CD4-positive, alpha-beta T cell (primary cell): ENCODE measurements at regions not wholly inside any gene's neighbourhood (a gene's known extent, or its start where the extent isn't known, plus 50 kb on each side); places are given as distances from the start of the nearest gene placed in this dataset.

Source experiments
- ATAC-seq: fragments of 200-7000 bp; cut with Tn5 transposase; one replicate; pipeline ENCODE4 v1.10.0; 2022; ENCODE audit warnings: mild to moderate bottlenecking; ENCODE audit not compliant: poor library complexity
- CTCF ChIA-PET: fragments of 350-600 bp; sonication (Branson Sonifier 250); formaldehyde crosslinking; loops from one replicate; lab custom pipeline; 2021; ENCODE audit warnings: antibody characterized with exemption, inconsistent platforms; lab: Charles Lee
- POLR2A ChIA-PET: fragments of 350-600 bp; sonication (Branson Sonifier 250); formaldehyde crosslinking; loops from one replicate; lab custom pipeline; 2021; ENCODE audit warnings: antibody characterized with exemption, inconsistent platforms; lab: Charles Lee
- DNase-seq, 14 experiments: peaks; one replicate each; pipeline ENCODE4 v3.0.0-alpha.2; 2013 to 2020; ENCODE audit warnings: mixed read lengths in 2 of 14
- H3K27ac ChIP-seq, 2 donors: one replicate each; pipeline versions ENCODE4 v1.5.1 to v1.7.0; 2013; ENCODE audit warnings: low read length in 2 of 2, low read depth in 1 of 2, mild to moderate bottlenecking in 1 of 2
- H3K27me3 ChIP-seq, 2 experiments: 1 replicate in 1 of 2; 2 replicates in 1 of 2; pipeline versions ENCODE4 v1.6.1 to v1.7.0; 2013; ENCODE audit warnings: low read length in 2 of 2, control low read depth in 1 of 2, mild to moderate bottlenecking in 1 of 2, moderate library complexity in 1 of 2; ENCODE audit not compliant: insufficient read depth in 2 of 2, control insufficient read depth in 1 of 2
- H3K36me3 ChIP-seq: one replicate; pipeline ENCODE4 v1.6.1; 2013; ENCODE audit warnings: low read length, control low read depth; ENCODE audit not compliant: insufficient read depth
- H3K4me1 ChIP-seq: one replicate; pipeline ENCODE4 v1.6.1; 2013; ENCODE audit warnings: low read length, control low read depth; ENCODE audit not compliant: insufficient read depth
- H3K4me3 ChIP-seq: one replicate; pipeline ENCODE4 v1.5.1; 2013; ENCODE audit warnings: mild to moderate bottlenecking, low read length, moderate library complexity
- H3K9me3 ChIP-seq, 2 experiments: 1 replicate in 1 of 2; 2 replicates in 1 of 2; pipeline versions ENCODE4 v1.6.1 to v1.7.0; 2013; ENCODE audit warnings: low read length in 2 of 2, mild to moderate bottlenecking in 2 of 2, control low read depth in 1 of 2, moderate library complexity in 1 of 2; ENCODE audit not compliant: control insufficient read depth in 1 of 2, insufficient read depth in 1 of 2
- H3K27ac Mint-ChIP-seq: one replicate; pipeline ENCODE4 v1.8.0; 2020; ENCODE audit warnings: mixed read lengths
- H3K27me3 Mint-ChIP-seq: one replicate; pipeline ENCODE4 v1.8.0; 2021; ENCODE audit warnings: mixed read lengths
- H3K36me3 Mint-ChIP-seq: one replicate; pipeline ENCODE4 v1.8.0; 2021; ENCODE audit warnings: low read depth, mixed read lengths
- H3K4me1 Mint-ChIP-seq: one replicate; pipeline ENCODE4 v1.8.0; 2021; ENCODE audit warnings: low read depth, mixed read lengths
- H3K4me3 Mint-ChIP-seq: one replicate; pipeline ENCODE4 v1.8.0; 2020; ENCODE audit warnings: mild to moderate bottlenecking, mixed read lengths
- H3K9me3 Mint-ChIP-seq: one replicate; pipeline ENCODE4 v1.8.0; 2020; ENCODE audit warnings: mixed read lengths
- intact Hi-C, 2 experiments: fragments of 100-400 bp; cut with DNase I in 1 of 2; cut with micrococcal nuclease in 1 of 2; formaldehyde crosslinking; loops; one replicate each; pipeline versions ENCODE4 v1.15.1 to v1.9.0; 2023 to 2025; cut with DNase I, micrococcal nuclease
- TF ChIP-seq, protein P1 (sequence below): fragments of 200-600 bp; IDR thresholded peaks from one replicate; pipeline ENCODE4 v1.8.0; 2022; ENCODE audit warnings: antibody characterized with exemption, mild to moderate bottlenecking

GRCh38 chr7:441684-442421 lies 77.8 kb downstream of the PDGFA start:
- ATAC-seq (no peak), DNase-seq (no peak)
- Mint-ChIP-seq H3K27me3 (no peaks in the 10 kb centered on the region), H3K4me1 (no peaks in the 10 kb centered on the region), H3K4me3 (no peak overlapping the region), H3K9me3 (no peaks in the 10 kb centered on the region), H3K27ac (no peak overlapping the region), H3K36me3 (no peaks in the 10 kb centered on the region)
- POLR2A ChIA-PET = no interaction called here
- intact Hi-C loops = no loop called here
- CTCF ChIA-PET = no interaction called here
- H3K4me3 ChIP-seq = no peak overlapping the region
- no peaks in the 10 kb centered on the region for H3K36me3 ChIP-seq
- no peaks in the 10 kb centered on the region for H3K27me3 ChIP-seq
- H3K9me3 ChIP-seq = peaks cover 0 to 31% of the 10 kb centered on the region in 2 experiments
- H3K4me1 ChIP-seq = no peaks in the 10 kb centered on the region
- TF ChIP-seq, protein P1, sequence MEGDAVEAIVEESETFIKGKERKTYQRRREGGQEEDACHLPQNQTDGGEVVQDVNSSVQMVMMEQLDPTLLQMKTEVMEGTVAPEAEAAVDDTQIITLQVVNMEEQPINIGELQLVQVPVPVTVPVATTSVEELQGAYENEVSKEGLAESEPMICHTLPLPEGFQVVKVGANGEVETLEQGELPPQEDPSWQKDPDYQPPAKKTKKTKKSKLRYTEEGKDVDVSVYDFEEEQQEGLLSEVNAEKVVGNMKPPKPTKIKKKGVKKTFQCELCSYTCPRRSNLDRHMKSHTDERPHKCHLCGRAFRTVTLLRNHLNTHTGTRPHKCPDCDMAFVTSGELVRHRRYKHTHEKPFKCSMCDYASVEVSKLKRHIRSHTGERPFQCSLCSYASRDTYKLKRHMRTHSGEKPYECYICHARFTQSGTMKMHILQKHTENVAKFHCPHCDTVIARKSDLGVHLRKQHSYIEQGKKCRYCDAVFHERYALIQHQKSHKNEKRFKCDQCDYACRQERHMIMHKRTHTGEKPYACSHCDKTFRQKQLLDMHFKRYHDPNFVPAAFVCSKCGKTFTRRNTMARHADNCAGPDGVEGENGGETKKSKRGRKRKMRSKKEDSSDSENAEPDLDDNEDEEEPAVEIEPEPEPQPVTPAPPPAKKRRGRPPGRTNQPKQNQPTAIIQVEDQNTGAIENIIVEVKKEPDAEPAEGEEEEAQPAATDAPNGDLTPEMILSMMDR = no peak
- no peak overlapping the region for H3K27ac ChIP-seq

DNA sequence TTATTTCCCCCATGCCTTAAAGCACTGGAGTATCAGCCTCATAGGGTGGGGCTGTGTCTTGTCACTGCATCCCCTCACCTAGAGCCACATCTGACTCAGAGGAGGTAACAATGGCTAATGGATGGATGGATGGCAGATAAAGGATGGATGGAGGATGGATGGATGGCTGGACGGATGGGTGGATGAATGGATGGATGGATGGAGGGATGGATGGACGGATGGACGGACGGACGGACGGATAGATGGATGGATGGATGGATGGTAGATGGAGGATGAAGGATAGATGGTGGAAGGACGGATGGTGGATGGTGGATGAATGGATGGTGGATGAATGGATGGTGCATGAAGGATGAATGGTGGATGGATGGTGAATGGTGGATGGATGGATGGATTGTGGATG lies 77.2 kb downstream of the PDGFA start:
- Mint-ChIP-seq H3K27ac (no peak overlapping the region), H3K4me3 (no peak overlapping the region), H3K27me3 (no peaks in the 10 kb centered on the region), H3K9me3 (no peaks in the 10 kb centered on the region), H3K36me3 (no peaks in the 10 kb centered on the region), H3K4me1 (no peaks in the 10 kb centered on the region)
- TF ChIP-seq, protein P1 = no peak
- Histone ChIP-seq H3K27ac (no peak overlapping the region), H3K4me1 (no peaks in the 10 kb centered on the region), H3K27me3 (no peaks in the 10 kb centered on the region), H3K4me3 (no peak overlapping the region), H3K36me3 (no peaks in the 10 kb centered on the region), H3K9me3 (peaks cover 0 to 31% of the 10 kb centered on the region in 2 experiments)
- DNase-seq = no peak
- intact Hi-C loops = no loop called here
- POLR2A ChIA-PET = no interaction called here
- ATAC-seq = no peak
- CTCF ChIA-PET = no interaction called here

DNA sequence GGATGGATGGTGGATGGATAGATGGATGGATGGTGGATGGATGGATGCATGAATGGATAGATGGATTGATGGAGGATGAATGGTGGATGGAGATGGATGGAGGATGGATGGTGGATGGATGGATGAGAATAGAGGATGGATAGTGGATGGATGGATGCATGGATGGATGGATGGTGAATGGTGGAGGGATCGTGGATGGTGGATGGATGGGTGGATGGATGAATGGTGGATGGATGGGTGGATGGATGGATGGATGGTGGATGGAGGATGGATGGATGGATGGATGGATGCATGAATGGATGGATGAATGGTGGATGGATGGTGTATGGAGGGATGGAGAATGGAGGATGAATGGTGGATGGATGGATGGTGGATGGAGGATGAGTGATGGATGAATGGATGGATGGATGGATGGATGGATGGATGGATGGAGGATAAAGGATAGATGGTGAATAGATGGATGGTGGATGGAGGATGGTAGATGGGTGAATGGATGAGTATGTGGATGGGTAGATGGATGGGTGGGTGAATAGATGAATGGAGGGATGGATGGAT lies 76.3 kb downstream of the PDGFA start:
- H3K27me3 Mint-ChIP-seq = no peaks in the 10 kb centered on the region
- no peak for DNase-seq
- Histone ChIP-seq H3K9me3 (peaks cover 0 to 31% of the 10 kb centered on the region in 2 experiments), H3K36me3 (no peaks in the 10 kb centered on the region), H3K4me1 (no peaks in the 10 kb centered on the region), H3K27ac (no peak overlapping the region), H3K27me3 (no peaks in the 10 kb centered on the region), H3K4me3 (no peak overlapping the region)
- CTCF ChIA-PET = no interaction called here
- TF ChIP-seq, protein P1 = no peak
- no peaks in the 10 kb centered on the region for H3K9me3 Mint-ChIP-seq
- no peak overlapping the region for H3K4me3 Mint-ChIP-seq
- no peak overlapping the region for H3K27ac Mint-ChIP-seq
- no peaks in the 10 kb centered on the region for H3K36me3 Mint-ChIP-seq
- ATAC-seq = no peak
- intact Hi-C loops = no loop called here
- no peaks in the 10 kb centered on the region for H3K4me1 Mint-ChIP-seq
- POLR2A ChIA-PET = no interaction called here
